AG20443 (cell line): ENCODE measurements at regions not wholly inside any gene's neighbourhood (a gene's known extent, or its start where the extent isn't known, plus 50 kb on each side); places are given as distances from the start of the nearest gene placed in this dataset.

Experiments
- DNase-seq: peaks from one replicate; pipeline ENCODE4 v3.0.0; 2012; ENCODE audit warnings: low spot score, mixed read lengths

GRCh38 chr6:134491477-134491876 lies 173.6 kb upstream of the SGK1 start:
- DNase-seq: no peak

- no peak for DNase-seq
These were observed 164.8 kb upstream of the SGK1 start for GRCh38 chr6:134482593-134483270.

GRCh38 chr6:134481966-134482365 lies 164.1 kb upstream of the SGK1 start:
- no peak for DNase-seq

GRCh38 chr6:134480593-134480992 lies 162.7 kb upstream of the SGK1 start:
- peak; percentile 35 for DNase-seq

- DNase-seq: no peak
These were observed 161.0 kb upstream of the SGK1 start for GRCh38 chr6:134478764-134479399.

GRCh38 chr6:134477991-134478635 lies 160.2 kb upstream of the SGK1 start:
- peak; percentile 59 for DNase-seq

GRCh38 chr6:134474955-134475354 lies 157.0 kb upstream of the SGK1 start:
- DNase-seq: no peak

- no peak for DNase-seq
These were observed 154.7 kb upstream of the SGK1 start for GRCh38 chr6:134472661-134473060.

- no peak for DNase-seq
These were observed 154.1 kb upstream of the SGK1 start for GRCh38 chr6:134472046-134472445.

GRCh38 chr6:134470457-134470975 lies 152.6 kb upstream of the SGK1 start:
- DNase-seq: no peak

- DNase-seq: no peak
These were observed 152.0 kb upstream of the SGK1 start for GRCh38 chr6:134469702-134470456.

- DNase-seq: no peak
These were observed 150.7 kb upstream of the SGK1 start for GRCh38 chr6:134468633-134469032.

- DNase-seq: no peak
These were observed 149.7 kb upstream of the SGK1 start for GRCh38 chr6:134467620-134468019.

GRCh38 chr6:134466771-134467525 lies 149.0 kb upstream of the SGK1 start:
- no peak for DNase-seq

- peak; percentile 41 for DNase-seq
These were observed 146.9 kb upstream of the SGK1 start for GRCh38 chr6:134464690-134465411.

- no peak for DNase-seq
These were observed 141.1 kb upstream of the SGK1 start for GRCh38 chr6:134458857-134459657.

- DNase-seq: no peak
These were observed 140.0 kb upstream of the SGK1 start for GRCh38 chr6:134457941-134458340.

- DNase-seq: no peak
These were observed 138.3 kb upstream of the SGK1 start for GRCh38 chr6:134456226-134456625.

- DNase-seq: no peak
These were observed 137.4 kb upstream of the SGK1 start for GRCh38 chr6:134455319-134455718.

GRCh38 chr6:134454794-134455193 lies 136.9 kb upstream of the SGK1 start:
- DNase-seq: no peak
